ENCODE measurements at regions not wholly inside any gene's neighbourhood (a gene's known extent, or its start where the extent isn't known, plus 50 kb on each side); places are given as distances from the start of the nearest gene placed in this dataset.
A peak's percentile ranks its signal among the peaks of the same experiment; 100 is the strongest.

DNA sequence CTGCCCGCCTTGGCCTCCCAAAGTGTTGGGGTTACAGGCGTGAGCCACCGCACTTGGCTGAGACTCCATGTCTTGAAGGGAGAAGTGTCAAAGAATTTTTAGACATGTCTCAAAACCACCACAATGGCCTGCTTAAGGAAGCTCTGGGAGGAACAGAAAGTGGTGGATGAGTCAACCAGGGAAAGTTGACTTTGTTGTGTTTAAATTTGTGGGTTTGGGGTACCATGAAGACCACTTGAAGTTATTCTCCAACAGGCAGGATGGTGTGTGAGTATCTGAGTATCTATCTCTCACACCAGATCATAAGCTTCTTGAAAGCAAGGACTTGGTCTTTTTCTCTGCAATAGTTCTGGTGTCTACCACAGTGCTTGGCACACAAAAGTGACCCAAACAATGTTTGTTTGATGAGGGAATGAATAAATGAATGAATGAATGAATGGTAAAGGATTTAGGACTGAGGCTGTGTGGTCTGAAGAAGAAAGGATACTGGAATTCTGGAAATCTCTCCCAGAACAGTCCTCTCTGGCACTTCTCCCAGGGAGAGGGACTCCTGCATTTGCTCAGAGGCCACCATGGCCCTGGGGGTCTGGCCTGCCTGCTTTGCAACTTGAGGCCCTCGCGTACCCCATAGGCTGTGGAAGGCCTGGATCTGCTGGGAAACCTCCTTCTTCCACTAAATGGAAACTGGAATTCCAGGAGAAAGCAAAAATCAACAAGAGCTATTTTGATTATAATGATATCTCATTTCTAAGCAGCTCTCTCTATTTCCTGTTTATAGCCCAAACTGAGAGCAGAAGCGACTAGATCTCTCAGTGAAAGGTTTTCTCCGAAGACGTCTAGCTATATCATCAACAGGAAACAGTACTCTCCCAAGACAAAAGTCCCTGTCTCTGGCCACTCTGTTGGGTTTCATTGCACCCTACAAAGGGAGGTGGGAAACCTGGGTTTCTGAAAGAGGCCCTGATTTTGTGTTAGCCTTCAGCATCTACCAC, 187.9 kb downstream of the PALM2AKAP2 start:
- TF ChIP-seq, protein P1, sequence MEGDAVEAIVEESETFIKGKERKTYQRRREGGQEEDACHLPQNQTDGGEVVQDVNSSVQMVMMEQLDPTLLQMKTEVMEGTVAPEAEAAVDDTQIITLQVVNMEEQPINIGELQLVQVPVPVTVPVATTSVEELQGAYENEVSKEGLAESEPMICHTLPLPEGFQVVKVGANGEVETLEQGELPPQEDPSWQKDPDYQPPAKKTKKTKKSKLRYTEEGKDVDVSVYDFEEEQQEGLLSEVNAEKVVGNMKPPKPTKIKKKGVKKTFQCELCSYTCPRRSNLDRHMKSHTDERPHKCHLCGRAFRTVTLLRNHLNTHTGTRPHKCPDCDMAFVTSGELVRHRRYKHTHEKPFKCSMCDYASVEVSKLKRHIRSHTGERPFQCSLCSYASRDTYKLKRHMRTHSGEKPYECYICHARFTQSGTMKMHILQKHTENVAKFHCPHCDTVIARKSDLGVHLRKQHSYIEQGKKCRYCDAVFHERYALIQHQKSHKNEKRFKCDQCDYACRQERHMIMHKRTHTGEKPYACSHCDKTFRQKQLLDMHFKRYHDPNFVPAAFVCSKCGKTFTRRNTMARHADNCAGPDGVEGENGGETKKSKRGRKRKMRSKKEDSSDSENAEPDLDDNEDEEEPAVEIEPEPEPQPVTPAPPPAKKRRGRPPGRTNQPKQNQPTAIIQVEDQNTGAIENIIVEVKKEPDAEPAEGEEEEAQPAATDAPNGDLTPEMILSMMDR (conservative IDR thresholded peaks at IDR 0.05; ENCODE audit: low read length), result no peak
- no peak for DNase-seq (ENCODE audit: low read depth)
- H3K4me3 ChIP-seq (ENCODE audit: low read length), result no peak overlapping the region

DNA sequence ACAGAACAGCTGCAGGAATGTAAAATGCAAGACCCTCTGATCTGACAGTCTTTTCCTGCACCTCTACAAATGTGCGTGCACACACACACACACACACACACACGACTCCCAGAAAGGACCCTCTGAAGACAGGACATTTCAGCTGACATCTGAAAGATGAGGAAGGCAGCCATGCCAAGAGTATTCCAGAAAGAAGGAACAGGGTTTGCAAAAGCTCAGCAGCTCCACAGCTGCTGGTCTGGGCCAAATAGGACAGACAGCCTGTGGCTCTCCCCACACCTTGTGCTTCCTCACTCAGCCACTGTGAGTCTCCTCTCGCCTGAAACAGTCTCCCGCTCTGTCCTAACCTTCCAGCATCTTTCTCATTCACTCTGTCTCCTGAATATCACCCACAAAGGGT, 189.0 kb downstream of the PALM2AKAP2 start:
- H3K4me3 ChIP-seq (ENCODE audit: low read length), result no peak overlapping the region
- TF ChIP-seq, protein P1 (conservative IDR thresholded peaks at IDR 0.05; ENCODE audit: low read length), result peak; percentile 35
- DNase-seq (ENCODE audit: low read depth), result peak; percentile 26

DNA sequence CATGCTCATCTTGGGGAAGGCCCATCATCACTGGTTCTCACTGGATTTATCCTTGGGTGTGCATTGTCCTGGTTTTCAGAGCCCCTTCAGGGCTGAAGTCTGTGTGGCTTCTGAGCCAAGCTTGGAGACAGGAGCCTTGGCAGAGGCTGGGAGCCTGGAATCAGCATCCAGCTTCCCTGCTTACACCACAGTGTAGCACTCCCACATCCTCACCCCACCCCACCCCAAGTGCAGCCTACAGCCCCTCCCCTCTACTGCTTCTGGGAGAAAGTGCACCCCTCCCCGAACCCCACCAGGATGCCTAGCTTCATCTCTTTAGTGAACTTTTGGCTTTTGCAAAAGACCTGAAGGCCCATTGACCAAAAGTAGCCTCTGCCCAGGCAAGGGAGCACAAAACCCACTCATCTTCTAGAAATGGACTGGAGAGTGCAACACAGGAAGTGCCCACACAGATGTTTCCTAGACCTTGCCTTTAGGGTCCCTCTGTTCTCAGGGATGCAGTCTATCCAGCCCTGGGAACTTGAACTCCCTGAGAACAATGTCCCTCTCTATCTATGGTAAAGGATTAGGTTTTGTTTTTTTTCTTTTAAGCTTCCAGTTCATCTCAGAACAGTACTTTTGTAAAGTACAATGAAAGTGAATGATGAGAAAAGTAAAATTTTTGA, 189.7 kb downstream of the PALM2AKAP2 start:
- TF ChIP-seq, protein P1 (conservative IDR thresholded peaks at IDR 0.05; ENCODE audit: low read length), result no peak
- H3K4me3 ChIP-seq (ENCODE audit: low read length), result no peak overlapping the region
- no peak for DNase-seq (ENCODE audit: low read depth)

DNA sequence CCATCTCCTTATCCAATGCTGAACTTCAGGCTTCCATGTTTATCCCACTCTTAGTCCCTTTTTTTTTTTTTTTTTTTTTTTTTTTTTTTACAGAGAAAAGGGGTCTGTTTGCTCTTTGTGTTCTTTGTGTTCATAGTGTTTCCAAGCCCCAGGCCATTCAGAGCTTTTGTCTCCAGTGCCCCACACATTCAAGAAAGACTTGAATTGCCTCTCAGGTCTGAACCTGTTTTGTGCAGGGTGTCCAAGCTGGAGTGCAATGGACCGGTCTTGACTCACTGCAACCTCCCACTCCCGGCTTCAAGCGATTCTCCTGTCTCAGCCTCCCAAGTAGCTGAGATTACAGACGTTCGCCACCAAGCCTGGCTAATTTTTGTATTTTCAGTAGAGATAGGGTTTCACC, 191.2 kb downstream of the PALM2AKAP2 start:
- H3K4me3 ChIP-seq (ENCODE audit: low read length), result no peak overlapping the region

DNA sequence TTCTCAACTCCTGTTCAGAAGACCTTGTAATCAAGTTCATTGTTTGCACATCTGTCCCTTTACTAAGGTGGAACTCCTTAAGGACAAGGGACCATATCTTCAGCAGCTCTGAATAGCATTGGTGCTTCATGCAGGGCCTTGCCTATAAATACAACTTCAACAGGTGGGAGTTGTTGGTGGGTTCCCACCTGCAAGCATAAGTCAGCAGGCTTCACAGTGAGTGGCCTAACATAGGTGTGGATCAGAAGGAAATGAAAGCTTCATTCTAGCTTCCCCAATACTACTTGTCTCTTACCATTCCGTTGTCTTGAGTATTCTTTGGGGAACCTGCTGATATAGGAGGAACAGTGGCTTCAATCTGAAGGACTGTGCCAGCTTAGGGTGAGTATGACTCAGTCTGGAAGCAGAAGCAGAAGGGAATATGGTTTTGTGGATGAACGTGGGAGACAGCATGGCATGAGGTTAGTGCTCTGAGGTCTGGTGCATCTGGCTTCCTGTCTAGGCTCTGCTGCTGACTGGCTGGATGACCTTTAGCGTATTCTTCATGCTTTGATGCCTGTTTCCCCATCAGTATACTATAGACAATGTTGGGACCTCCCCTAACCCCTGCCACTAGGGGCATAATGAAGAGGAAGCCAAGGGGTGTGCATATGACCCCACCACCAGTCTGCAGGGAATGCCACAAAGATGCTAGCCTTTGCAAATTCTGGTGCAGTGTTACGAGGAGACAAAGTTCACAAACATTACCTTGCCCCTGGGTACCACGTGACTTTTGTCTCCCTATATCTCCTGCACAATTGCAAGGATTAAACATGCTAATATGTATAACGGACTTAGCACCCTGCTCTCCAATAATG, 192.3 kb downstream of the PALM2AKAP2 start:
- no peak for DNase-seq (ENCODE audit: low read depth)
- TF ChIP-seq, protein P1 (conservative IDR thresholded peaks at IDR 0.05; ENCODE audit: low read length), result no peak
- H3K4me3 ChIP-seq (ENCODE audit: low read length), result no peak overlapping the region

More for the DNA sequence above, 191.2 kb downstream of the PALM2AKAP2 start:
- TF ChIP-seq, protein P1 (conservative IDR thresholded peaks at IDR 0.05; ENCODE audit: low read length), result no peak
- DNase-seq (ENCODE audit: low read depth), result no peak

DNA sequence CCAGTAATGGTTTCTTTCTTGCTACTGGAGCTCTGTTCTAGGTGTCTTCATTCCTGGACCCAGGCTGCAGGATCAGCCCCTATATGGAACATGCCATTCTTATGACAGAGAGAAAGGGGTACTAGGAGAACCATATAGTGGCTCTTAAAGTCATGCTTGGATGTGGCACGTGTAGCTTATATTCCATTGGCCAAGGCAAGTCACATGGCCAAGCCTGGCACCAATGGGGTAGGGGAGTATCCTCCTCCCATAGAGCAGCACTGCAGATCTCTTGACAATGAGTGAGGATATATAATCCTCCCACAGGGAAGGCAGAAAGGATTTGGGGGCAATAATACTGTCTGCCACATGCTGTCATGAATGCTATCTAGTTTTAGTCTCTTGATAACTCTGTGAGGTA, 193.3 kb downstream of the PALM2AKAP2 start:
- no peak overlapping the region for H3K4me3 ChIP-seq (ENCODE audit: low read length)
- no peak for DNase-seq (ENCODE audit: low read depth)
- TF ChIP-seq, protein P1 (conservative IDR thresholded peaks at IDR 0.05; ENCODE audit: low read length), result no peak
